Hindlimb muscle (tissue), 1 donor: ENCODE measurements at regions not wholly inside any gene's neighbourhood (a gene's known extent, or its start where the extent isn't known, plus 50 kb on each side); places are given as distances from the start of the nearest gene placed in this dataset.

Experiments
- DNase-seq: peaks from one replicate; pipeline ENCODE4 v3.0.0-alpha.2; 2013

DNA sequence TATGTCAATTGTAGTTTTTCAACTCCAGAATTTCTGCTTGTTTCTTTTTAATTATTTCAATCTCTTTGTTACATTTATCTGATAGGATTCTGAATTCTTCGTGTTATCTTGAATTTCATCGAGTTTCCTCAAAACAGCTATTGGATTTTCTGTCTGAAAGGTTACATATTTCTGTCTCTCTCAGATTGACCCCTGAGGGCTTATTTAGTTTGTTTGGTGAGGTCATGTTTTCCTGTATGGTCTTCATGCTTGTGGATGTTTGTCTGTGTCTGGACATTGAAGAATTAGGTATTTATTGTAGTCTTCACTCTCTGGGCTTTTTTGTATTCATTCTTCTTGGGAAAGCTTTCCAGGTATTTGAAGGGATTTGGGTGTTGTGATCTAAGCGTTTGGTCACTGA, 85.6 kb downstream of the SNAPC1 start:
- no peak for DNase-seq

DNA sequence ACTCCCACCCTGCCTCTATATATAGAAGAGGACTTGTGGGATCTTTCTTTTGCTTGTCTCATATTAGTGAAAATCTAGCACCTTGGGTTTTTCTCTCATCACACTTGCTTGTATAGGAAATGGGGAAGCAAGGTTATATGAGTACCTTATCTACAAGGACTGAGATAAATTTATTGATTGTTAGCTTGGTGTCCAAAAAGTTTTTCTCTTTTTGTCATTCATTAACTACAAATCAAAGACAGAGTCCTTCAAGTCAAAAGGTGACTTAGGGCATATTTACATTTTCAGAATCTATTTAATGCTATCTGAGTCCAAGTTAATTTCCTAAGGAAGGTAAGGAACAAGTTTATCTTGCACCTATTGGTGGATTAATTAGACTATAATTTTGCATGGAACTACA, 92.7 kb downstream of the SNAPC1 start:
- DNase-seq, result no peak

DNA sequence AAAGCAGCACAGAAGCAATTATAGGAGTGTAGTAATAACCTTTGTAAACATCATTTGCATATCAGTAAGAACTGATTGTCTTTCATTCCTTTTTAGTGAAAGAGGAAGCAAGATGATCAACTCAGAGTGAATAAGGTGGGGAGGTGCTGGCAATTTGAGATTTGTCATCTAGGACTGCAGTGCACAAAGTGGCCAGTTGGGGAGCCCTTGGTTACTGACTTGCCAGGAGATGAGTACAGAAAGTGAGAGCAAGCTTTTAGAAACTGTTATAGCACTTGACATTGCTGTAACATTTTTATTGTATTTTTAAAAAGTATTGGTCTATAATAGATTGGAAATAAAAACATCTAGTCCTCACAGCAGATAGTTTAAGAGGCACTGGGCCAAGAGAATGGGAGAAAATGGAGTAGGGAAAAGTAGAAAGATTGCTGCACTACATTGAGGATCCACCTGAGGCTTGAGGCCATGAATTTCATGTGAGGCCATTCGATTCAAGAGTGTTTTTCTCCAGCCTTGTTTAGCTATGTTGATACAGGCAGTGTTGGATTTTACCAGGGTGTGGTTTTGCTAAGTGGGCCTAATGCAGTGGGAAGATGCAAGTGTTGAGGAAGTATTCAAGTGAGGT, 98.2 kb downstream of the SNAPC1 start:
- DNase-seq, result no peak

DNA sequence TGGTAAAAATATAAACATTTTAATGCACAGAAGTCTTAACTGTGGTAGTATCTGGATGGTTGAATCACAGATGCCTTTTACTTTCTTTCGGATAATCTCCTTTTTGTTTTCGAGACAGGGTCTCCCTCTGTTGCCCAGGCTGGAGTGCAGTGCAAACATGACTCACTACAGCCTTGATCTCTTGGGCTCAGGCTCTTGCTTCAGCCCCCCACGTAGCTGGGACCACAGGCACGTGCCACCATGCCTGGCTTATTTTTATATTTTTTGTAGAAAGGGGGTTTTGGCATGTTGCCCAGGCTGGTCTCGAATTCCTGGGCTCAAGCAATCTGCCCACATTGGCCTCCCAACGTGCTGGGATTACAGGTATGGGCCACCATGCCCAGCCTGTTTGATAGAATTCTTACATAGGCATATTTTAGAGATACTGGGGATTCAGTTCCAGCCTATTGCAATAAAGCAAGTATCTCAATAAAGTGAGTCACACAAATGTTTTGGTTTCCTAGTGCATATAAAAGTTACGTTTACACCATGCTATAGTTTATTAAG, 99.2 kb downstream of the SNAPC1 start:
- no peak for DNase-seq

DNA sequence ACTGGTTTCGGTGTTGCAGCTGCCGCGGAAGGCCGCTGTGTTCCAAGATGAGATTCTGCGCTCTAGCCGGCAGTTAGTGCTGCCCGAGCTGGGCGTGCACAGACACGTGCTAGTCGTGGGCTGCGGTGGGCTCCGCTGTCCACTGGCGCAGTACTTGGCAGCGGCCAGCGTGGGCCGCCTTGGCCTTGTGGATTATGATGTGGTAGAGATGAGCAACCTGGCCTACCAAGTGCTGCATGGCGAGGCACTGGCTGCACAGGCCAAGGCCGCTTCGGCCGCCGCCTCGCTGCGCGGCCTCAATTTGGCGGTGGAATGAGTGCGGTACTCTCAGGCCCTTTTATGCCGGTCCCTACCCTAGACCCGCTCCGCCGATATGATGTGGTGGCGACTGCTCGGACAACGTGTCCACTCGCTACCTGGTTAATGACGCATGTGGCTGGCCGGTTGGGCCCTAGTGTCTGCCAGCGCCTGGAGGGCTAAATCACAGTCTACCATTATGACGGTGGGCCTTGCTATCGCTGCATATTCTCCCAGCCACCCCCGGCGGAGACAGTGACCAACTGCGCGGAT, 102.2 kb downstream of the SNAPC1 start:
- DNase-seq, result no peak

DNA sequence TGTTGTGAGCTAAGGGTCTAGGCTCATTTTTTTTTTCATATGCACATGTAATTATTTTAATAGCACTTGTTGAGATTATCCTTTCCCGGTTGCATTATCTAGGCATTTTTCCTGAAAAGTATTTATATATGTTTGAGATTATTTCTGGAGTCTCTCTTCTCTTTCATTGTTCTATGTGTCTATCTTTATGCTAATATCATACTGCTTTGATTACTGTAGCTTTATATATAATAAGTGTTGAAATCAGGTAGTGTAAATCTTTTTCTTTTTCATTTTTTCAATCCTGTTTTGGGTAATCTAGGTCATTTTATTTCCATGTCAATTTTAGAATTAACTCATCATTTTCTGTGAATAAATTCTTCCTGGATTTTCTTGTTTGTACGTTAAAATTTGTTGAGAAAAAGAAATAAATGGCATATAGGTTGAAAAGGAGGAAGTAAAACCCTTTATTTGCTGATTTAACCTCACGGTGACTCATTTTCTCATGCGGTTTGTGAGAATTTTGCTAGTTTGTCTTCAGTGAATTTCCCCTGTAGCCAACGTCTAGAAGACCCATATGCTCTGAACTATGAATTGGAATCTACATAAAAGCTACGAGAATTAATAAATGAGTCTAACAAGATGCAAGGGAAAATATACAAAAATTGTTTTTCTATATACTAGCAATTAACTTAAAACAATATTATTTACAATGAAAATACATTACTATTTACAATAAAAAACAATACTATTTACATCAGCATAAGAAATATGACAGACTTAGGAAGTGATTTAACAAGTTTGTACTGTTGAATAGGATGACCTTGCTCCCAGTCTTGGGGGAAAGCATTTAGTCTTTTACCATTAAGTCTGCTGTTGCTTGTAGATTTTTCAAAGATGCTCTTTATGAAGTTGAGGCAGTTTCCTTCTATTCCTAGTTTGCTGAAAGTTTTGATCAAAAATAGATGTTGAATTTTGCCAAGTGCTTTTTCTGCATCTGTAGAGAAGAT, 105.0 kb downstream of the SNAPC1 start:
- DNase-seq, result no peak

DNA sequence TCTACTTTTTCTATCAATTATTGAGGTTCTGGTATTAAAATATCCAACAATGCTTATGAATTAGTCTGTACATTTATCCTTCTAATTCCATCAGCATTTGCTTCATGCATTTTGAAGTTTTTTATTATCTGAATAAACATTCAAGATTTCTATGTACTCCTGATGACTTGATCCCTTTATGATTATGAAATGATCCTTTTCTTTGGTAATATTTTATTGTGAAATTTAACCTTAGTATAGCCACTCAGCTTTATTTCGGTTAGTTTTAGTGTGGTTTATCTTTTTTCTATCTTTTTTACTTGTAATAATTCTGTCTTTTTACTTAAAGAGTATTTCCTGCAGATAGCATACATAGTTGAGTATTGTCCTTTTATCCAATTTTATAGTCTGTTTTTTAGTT, 106.6 kb downstream of the SNAPC1 start:
- no peak for DNase-seq

DNA sequence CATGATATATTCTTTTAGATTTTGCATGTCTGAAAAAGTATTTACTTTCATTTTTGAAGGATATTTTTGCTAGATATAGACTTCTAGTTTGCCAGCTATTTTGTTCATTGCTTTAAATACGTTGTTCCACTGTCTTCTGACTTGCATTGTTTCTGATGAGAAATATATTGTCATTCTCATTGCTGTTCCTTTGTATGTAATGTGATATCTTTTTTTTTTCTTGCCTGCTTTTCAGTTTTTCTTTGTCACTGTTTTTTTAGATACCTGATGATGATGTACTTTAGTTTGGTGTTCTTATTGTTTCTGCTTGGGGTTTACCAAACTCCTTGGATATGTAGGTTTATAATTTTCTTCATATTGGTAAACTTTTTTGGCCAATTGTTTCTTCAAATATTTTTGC, 107.9 kb downstream of the SNAPC1 start:
- no peak for DNase-seq

DNA sequence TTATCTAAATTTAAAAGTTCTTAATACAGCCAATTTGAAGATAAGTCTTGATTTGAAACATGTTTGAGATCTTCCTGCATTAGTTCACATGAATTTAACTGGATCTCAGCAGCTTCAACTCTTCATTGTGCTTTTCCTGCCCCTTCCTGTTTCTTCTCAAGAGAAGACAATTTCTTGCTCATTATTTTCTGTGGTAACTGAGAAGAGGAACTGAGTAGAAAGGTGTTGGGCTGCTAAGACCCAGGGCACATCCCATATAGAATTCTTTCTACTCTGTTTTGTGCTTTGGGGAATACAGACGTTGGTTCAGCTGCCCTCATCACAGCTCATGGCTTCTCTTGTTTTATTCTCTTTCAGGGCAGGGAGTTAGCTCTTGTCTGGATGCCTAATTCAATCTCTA, 110.2 kb downstream of the SNAPC1 start:
- DNase-seq, result no peak

DNA sequence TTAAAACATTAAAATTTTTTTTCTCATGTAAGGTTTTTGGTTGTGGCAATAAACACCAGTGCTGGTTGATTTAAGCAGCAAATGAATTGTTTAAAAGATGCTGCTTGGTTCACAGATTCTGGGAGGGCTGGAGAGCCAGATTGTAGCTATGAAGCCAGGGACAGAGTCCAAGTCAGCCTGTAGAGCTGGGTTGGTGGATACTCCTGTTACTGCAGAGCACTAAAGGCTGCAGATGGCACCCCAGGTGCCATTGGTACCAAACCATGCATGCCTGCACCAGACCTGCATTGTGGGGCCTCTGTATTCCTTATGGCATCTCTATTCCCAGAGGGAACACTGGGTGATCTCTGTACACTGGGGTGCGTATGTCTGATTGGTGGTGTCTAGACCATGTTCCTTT, 113.3 kb downstream of the SNAPC1 start:
- DNase-seq, result no peak

DNA sequence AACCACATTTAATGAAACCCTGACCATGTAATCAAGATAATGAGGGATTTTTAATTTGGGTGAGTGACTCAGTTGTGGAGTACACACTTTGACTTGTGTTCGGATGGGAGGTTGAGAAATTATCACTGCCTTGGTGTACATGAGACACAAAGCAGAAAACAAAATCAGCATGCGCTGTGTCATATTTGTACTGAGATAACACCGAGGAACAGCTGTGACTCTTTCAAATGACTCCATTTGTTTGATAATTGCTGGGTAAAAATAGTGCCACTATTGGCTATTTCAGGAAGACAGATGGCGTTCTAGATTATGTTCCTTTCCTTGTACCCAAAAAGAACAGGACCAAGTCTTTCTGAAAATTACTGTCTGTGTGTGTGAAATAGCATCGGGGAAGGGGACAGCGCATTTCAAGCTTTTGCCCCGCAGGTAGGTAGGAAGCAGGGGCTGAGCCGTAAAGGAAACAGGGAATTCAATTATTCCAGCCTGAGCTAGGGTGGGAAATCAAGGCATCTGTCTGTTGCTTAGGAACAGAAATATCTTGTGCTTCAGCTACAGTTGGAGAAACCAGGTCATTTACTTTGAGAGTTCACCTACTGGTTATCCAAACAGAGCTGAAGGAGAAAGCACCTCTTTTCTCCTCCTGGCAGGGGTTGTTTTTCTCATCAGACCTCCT, 114.3 kb downstream of the SNAPC1 start:
- no peak for DNase-seq

DNA sequence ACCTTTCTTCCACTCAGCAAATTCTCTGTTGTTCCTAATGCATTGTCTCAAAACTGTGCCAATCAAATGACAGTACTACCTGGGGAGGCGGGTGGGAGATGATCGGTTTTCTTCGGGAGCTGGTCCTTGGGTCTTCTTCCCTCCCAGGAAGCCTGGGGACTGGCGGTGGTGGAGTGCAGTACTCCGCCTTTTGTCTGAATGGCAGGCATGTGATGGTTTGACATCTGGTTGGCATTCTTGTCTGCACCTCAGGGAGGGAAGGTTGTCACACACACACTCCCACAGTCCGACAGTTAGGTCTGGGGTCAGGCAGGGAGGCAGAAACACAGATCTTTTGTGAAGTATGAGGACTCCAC, 114.8 kb downstream of the SNAPC1 start:
- DNase-seq, result no peak

DNA sequence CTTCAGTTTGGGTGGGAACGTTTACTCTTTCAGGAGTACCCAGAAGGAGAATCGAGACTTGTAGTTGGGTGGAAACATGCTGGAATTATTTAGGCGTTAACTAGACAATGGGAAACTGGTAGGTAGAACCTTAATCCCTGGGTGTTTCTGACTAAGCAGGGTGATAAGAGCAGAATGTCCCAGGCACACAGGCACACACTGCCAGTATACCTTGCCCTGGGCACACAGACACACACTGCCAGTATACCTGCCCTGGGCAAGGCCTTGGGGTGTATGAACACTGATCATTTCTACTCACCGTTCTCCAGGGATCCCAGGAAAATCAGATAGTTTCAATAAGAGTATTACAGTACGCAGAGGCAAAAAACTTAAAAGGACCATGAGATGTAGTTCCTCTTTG, 115.5 kb downstream of the SNAPC1 start:
- no peak for DNase-seq

DNA sequence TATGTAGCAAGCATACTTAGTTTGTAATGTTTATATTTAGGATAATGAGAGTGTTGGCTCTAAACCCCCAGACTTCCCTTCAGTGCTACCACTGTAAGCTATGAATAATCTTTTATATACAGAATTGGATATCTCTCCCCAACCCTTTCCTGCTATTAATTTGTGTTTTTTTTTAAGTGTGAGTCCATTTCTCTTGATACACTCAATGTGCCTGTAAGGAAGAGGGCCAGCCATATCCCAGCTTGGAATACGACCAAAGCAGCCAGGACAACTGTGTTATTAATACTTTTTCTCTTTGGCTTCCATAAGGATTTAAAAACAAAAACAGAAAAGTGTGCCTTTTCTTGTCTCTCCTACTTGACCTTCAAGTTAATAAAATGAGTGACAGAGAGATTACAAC, 116.7 kb downstream of the SNAPC1 start:
- no peak for DNase-seq

DNA sequence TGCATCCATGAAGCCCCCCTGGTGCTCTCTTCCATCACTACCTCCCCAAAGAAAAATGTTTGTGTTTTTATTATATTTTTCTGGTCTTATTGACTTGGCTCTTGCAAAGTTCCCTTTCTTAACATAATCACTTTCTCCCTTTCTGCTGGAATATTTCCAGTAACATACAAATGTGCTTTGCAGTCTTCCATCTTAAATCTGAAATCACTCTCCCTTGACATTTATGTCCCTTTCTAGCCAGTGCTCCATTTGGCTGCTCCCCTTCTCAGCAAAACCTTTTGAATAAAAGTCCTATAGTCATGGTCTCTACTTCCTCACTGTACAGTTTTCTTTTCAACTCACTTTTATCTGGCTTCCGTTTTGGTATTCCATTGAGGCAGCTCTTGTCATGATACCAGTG, 118.8 kb downstream of the SNAPC1 start:
- no peak for DNase-seq

DNA sequence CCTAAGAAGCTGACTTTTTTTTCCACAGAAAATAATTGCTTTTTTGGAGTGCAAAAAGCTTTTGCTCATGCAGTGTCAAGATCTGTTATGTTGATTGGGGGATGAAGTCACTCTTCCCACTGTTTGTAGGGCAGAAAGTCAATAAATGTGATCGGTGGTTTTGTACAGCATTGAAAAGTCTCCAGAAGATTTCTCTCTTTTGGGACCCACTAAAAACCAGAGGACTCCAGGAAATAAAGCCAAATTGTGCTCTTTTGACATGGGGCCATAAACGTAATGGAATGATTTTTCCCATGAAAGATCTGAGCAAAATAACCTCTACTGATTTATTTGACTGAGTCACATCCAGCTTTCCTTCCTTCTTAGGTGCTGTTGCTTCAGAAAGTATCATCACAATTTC, 122.5 kb downstream of the SNAPC1 start:
- DNase-seq, result peak; percentile 37

DNA sequence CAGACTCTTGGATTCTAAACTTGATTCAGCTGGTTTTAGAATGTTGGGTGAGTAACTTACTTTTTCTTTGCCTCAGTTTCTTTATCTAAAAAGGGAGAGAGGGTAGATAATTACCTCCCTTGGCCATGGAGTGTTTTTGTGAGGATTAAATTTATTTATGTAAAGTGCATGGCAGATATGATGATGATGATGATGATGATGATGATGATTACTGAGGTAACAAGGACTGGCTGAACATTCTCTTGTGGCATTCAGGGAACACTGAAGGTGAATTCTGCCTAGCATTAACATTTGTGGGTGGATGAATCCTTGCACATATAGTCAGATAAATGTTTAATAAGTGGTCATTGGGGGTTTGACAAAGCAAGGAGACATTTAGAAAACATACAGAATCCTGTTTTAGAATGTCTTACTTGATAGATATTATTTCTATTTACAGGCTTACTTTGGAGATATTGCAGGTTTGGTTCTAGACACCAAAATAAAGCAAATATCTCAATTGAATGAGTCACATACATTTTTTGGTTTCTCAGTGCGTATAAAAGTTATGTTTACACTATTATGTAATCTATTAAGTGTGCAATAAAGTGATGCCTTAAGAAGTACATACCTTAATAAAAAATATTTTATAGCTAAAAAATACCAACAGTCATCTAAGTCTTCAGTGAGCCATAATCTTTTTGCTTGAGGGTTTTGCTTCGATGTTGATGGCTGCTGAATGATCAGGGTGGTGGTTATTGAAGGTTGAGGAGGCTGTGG, 123.2 kb downstream of the SNAPC1 start:
- no peak for DNase-seq

DNA sequence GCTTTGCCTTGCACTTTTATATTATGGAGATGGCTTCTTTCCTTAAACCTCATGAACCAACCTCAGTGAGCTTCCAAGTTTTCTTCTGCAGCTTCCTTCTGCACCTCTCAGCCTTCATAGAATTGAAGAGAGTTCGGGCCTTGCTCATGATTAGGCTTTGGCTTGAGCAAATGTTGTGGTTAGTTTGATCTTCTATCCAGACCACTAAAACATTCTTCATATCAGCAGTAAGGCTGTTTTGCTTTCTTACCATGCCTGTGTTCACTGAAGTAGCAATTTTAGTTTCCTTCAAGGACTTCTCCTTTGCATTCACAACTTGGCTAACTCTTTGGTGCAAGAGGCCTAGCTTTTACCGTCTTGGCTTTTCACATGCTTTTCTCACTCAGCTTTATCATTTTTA, 125.4 kb downstream of the SNAPC1 start:
- no peak for DNase-seq

DNA sequence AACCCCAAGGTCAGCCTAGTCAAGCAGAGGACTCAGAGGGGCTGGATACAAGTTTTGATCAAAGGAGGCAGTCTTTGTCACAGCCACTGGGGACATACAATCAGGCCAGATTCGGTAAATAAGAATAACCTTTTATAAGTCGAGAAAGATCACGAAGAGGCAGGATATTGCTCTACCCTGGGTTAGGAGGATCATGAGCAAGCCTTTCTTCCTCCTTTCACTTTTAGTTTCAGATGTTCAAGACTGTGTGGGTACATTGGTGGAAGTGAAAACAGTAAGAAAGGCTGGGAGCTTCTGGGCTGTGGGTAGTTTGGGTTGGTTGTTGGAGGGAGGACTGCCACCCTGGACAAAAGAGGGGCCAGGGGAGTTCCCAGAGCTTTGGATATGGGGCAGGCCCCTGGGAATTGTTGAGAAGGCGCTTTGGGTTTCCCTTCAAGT, 127.7 kb downstream of the SNAPC1 start:
- no peak for DNase-seq

DNA sequence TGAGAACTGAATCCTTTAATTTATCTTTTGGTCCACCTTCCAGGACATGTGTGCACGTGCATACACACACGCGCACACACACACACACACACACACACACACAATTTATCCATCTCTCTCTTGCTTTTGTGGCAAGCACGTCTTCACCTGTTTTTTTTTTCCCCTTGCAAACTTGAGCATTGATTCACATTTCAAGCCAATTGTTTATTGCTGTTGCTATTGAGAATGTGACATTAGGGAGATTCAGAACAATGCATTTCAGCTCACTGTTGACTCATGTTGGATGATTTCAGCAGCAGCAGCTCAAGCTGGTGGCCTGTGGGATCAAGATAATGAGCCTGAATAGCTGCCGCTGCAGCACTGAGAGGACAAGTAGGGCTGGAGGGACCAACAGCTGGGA, 128.9 kb downstream of the SNAPC1 start:
- DNase-seq, result no peak

DNA sequence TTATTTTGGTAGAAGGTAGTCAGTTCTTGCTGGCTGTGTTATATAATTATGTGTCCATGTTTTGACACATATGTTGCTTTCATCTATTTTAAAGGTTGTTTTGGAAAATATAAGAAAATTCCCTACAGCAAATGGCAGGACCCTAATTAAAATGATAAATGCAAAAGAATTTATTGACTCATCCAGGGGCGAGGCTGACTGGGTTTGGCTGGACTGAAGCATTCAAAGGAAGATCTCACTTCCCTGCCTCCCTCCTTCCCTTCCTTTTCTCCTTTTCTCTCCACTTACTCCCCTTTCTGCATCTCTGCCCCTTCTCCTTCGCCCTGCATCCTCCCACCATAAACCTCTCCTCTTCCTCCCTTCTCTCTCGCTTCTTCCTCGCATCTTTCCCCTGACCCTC, 129.6 kb downstream of the SNAPC1 start:
- no peak for DNase-seq

DNA sequence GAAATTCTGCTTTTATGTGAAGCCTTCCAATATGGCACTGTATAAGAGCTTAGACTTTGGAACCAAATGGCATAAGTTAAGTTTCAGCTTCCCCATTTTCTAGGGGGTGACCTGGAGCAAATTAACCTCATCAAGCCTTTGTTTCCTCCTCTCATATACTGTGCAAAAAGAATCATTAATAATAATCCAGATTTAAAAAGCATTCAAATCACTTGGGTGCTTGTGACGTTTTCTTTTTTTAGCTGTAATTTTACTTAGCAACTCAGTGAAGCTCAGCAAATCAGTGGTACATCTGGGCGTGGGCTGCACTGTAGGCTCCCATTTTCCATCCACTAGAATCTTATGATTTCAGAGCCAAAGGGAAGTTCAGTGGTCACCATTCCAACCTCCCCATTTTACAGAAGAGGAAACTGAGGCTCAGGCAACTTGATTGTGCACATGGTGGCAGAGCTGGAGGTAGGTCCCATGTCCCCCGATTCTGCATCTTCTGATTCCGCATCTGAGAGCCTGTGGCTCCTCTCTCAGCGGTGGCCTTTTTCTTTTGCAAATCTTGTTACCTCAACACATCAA, 131.2 kb downstream of the SNAPC1 start:
- no peak for DNase-seq
